HG03135 (cell line): ENCODE measurements at regions not wholly inside any gene's neighbourhood (a gene's known extent, or its start where the extent isn't known, plus 50 kb on each side); places are given as distances from the start of the nearest gene placed in this dataset.
"Not testable (repeated sequence)": the region's sequence is repeated elsewhere in the genome, so short reads cannot be mapped to it uniquely, and the experiment has no call there.

Experiments
- ATAC-seq: cut with Tn5 transposase; IDR thresholded peaks from one replicate; pipeline ENCODE4 v1.9.1; 2021; ENCODE audit warnings: mild to moderate bottlenecking, moderate library complexity; ENCODE audit not compliant: unreplicated experiment

GRCh38 chr21:20283836-20284235, 714.4 kb upstream of the NCAM2 start:
- ATAC-seq: no peak

GRCh38 chr21:20292280-20292679, 705.9 kb upstream of the NCAM2 start:
- no peak for ATAC-seq

GRCh38 chr21:20292854-20293253, 705.4 kb upstream of the NCAM2 start:
- ATAC-seq: not testable (repeated sequence)

- no peak for ATAC-seq
Observed at GRCh38 chr21:20301395-20301794, 696.8 kb upstream of the NCAM2 start.

- ATAC-seq: no peak
Observed at GRCh38 chr21:20302084-20302483, 696.1 kb upstream of the NCAM2 start.

DNA sequence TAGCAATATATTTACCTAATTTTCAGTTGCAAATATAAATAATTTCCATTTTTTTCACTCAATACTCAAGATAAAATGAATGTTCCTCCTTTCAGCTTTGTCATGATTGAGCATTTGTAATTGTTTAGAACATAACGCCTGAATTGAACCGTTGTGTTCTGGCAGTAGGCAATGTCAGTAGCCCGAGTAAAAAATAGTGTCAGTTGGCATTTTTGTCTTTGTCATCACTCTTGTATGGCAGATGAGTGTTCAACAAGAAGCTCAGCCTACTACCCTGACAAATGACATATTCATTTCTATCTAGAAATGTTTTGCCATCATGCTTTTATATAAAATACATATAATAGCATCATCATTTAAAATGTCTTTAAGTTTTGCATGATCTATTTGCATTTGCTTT, 691.4 kb upstream of the NCAM2 start:
- no peak for ATAC-seq

DNA sequence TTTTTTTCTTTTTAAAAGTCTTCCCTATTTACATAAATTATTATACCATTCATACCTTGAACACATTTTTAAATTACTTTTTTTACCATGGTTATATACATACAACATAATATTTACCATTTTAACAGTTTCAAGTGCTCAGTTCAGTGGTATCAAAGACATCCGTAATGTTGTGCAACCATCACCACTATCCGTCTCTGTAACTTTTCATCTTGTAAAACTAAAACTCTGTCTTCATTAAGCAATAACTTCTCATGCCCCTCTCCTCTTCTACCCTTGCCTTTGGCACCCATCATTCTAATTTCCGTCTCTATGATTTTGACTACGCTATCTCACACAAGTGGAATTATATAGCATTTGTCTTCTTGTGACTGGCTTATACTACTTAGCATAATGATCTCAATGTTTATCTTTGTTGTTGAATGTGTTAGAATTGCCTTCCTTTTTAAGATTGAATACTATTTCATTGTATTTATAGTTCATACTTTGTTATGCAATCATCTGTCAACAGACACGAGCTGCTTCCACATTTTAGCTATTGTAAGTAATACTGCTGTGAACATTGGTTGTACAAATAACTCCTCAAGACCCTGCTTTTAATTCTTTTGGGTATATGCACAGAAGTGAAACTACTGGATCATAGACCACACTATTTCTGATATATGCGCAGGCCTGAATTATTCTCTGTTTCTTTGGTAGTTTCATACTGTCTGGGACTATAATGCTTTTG, 689.5 kb upstream of the NCAM2 start:
- no peak for ATAC-seq

DNA sequence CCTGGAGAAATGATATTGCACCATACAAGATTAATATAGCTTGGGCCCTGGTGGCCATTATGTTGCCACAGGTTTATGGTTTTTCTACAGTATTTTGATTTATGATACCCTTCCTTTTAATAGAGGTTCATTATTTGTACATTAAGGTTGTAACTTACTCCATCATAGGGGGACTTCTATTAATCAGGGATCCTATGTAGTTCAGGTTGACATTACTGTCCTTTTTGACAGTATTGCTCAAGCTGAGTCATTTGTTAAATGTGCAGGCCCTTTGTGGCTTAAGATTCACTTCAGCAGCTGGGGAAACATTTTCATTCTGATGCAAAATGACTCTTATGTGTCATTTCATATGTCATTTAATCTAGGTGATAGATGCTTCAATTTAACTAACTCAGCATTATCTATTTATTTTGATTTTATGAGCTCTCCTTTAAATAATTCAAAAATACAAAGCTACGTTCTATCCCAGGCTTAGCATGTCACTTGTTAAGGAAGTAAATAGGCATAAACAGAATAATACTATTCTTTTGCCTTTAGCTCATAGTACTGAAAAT, 686.9 kb upstream of the NCAM2 start:
- ATAC-seq: no peak

- ATAC-seq: no peak
Observed at GRCh38 chr21:20313013-20313412, 685.2 kb upstream of the NCAM2 start.

DNA sequence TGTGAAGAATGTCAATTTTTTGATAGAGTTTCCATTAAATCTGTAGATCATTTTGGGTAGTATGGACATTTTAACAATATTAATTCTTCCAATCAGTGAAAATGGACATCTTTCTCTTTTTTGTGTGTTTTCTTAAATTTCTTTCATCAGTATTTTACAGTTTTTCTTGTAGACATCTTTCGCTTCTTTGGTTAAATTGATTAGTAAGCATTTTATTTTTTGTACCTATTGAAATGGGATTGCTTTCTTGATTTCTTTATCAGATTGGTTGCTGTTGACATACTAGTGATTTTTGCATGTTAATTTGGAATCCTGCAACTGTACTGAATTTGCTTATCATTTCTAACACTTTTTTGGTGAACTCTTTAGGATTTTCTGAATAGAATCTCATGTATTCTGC, 683.2 kb upstream of the NCAM2 start:
- ATAC-seq: no peak

GRCh38 chr21:20329636-20330035, 668.6 kb upstream of the NCAM2 start:
- ATAC-seq: no peak

DNA sequence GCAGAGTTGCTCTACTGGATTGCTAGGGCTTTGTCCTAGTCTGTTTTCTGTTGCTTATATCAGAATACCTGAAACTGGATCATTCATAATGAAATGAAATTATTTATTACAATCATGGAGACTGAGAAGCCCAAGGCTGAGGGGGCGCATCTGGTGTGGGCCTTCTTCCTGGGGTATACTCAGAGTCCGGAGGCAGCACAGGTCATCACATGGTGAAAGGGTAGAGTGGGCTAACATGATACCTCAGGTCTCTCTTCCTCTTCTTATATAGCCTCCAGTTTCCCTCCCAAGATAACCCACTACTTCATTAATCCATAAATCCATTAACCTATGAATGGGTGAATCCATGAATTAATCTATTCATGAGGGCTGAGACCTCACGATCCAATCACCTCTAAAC, 667.6 kb upstream of the NCAM2 start:
- ATAC-seq: no peak

- no peak for ATAC-seq
Observed at GRCh38 chr21:20334585-20334984, 663.6 kb upstream of the NCAM2 start.

DNA sequence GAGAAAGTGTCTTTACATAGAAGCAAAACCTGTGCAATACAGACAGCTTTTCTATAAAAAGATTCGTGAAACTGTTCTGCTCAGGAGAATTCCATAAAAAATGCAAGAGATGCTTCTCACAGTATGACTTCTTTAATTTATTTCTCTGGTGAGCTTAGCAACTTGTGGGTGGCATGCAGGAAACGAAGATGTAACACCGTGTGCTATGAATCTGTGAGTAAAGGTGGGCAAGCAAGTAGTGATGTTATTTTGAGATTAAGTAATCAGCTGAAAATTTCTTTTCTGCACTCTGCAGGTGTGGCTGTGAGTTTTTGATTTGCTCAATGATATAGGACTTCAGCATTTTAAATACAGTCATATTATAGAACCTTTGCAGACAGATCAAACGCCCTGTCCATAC, 656.8 kb upstream of the NCAM2 start:
- ATAC-seq: no peak

GRCh38 chr21:20343186-20343585, 655.0 kb upstream of the NCAM2 start:
- ATAC-seq: no peak

GRCh38 chr21:20351138-20351537, 647.1 kb upstream of the NCAM2 start:
- no peak for ATAC-seq

DNA sequence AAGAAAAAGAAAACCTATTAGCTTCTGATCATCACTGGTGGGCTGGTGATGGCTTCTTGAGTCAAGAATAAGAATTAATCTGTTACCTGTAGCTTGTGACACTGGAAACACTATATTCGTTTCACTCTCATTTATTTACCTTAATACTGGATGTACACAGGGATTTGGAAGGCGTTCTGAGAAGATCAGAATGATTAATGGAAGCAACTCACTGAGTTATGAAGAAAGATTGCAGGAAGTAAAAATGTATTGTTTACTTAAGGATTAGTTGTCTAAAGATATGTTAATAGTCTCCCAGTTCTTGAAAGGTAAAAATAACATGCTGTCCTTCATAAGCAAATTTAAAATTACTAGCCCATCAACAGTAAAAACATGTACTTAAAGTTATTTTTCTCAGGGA, 644.9 kb upstream of the NCAM2 start:
- ATAC-seq: no peak

DNA sequence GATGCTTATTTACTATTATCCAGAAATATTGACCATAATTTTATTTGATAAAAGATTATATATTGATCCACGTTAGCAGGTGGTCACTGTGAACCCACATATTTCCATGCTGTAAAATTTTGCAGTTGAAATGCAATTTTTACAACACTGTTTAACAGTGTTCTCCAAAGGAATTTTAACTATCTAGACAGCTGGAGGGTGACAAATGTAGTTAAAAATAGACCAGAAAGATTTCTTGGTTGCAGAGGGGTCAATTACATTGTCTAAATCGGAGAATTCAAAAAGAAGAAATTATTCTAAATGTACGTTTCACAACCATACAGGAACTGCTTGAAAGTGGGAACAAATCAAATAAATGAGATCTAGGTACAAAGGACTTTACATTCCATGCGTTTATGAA, 625.2 kb upstream of the NCAM2 start:
- ATAC-seq: no peak

DNA sequence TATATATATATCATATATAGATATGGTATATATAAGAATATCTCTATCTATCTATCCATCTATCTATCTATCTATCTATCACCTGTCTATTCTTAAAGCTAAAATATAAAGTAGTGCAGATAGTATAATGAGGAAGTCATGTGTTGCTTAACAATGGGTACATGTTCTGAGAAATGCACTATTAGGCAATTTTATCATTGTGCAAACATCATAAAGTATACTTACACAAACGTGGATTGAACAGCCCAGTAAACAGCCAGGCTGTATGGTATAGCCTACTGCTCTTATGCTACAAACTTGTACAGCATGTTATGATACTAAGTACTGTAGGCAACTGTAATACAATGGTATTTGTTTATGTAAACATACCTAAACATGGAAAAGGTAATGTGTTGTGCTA, 621.0 kb upstream of the NCAM2 start:
- no peak for ATAC-seq

GRCh38 chr21:20388400-20388799, 609.8 kb upstream of the NCAM2 start:
- ATAC-seq: no peak

- no peak for ATAC-seq
Observed at GRCh38 chr21:20396798-20397197, 601.4 kb upstream of the NCAM2 start.

- no peak for ATAC-seq
Observed at GRCh38 chr21:20404915-20405314, 593.3 kb upstream of the NCAM2 start.

DNA sequence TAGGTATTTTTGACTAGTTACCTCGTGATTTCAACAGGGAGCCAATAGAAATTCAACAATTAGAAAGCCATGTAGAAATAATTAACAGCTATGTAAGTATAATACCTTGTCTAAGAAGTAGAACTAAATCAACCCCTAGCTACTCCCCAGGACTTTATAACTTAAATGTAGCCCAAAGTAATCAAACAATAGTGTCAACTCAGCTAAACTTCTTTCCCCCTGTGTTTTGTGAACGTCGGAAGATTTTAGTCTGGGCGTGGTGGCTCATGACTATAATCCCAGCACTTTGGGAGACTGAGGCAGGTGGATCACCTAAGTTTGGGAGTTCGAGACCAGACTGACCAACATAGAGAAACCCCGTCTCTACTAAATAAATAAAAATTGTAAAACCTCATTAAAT, 579.9 kb upstream of the NCAM2 start:
- ATAC-seq: no peak
